ENCODE measurements at regions not wholly inside any gene's neighbourhood (a gene's known extent, or its start where the extent isn't known, plus 50 kb on each side); places are given as distances from the start of the nearest gene placed in this dataset.

GRCh38 chr18:75125382-75126331, 83.3 kb downstream of the PTGR3 start:
- peak; percentile 20 for TF ChIP-seq CTCF (IDR thresholded peaks at IDR 0.05; ENCODE audit: low read depth, low read length, missing control alignments)
- Histone ChIP-seq H3K4me3 (ENCODE audit: low read depth, low read length) (peak overlapping the region; percentile 15), H3K27me3 (replicated peaks) (no peaks in the 10 kb centered on the region), H3K27ac (no peak overlapping the region), H3K36me3 (replicated peaks) (no peaks in the 10 kb centered on the region)
- no peak for DNase-seq
- in situ Hi-C loops (cut with HindIII; ENCODE audit: low pct_ligation_motif_present, low sequenced_read_pairs): no loop called here

- H3K27ac ChIP-seq: no peak overlapping the region
- no peak overlapping the region for H3K4me3 ChIP-seq (ENCODE audit: low read depth, low read length)
- no peaks in the 10 kb centered on the region for H3K36me3 ChIP-seq (replicated peaks)
- H3K27me3 ChIP-seq (replicated peaks): no peaks in the 10 kb centered on the region
- in situ Hi-C loops (cut with HindIII; ENCODE audit: low pct_ligation_motif_present, low sequenced_read_pairs): no loop called here
- no peak for DNase-seq
- TF ChIP-seq CTCF (IDR thresholded peaks at IDR 0.05; ENCODE audit: low read depth, low read length, missing control alignments): no peak
Measured at GRCh38 chr18:75124991-75125381, 84.0 kb downstream of the PTGR3 start.

- in situ Hi-C loops (cut with HindIII; ENCODE audit: low pct_ligation_motif_present, low sequenced_read_pairs): no loop called here
- Histone ChIP-seq H3K27me3 (replicated peaks) (no peaks in the 10 kb centered on the region), H3K27ac (no peak overlapping the region), H3K36me3 (replicated peaks) (no peaks in the 10 kb centered on the region), H3K4me3 (ENCODE audit: low read depth, low read length) (no peak overlapping the region)
- no peak for DNase-seq
- no peak for TF ChIP-seq CTCF (IDR thresholded peaks at IDR 0.05; ENCODE audit: low read depth, low read length, missing control alignments)
Measured at GRCh38 chr18:75124551-75124950, 84.4 kb downstream of the PTGR3 start.

GRCh38 chr18:75123113-75123512, 85.8 kb downstream of the PTGR3 start:
- no peak overlapping the region for H3K27ac ChIP-seq
- in situ Hi-C loops (cut with HindIII; ENCODE audit: low pct_ligation_motif_present, low sequenced_read_pairs): no loop called here
- no peak for DNase-seq
- no peaks in the 10 kb centered on the region for H3K36me3 ChIP-seq (replicated peaks)
- H3K4me3 ChIP-seq (ENCODE audit: low read depth, low read length): no peak overlapping the region
- no peak for TF ChIP-seq CTCF (IDR thresholded peaks at IDR 0.05; ENCODE audit: low read depth, low read length, missing control alignments)
- no peaks in the 10 kb centered on the region for H3K27me3 ChIP-seq (replicated peaks)

- Histone ChIP-seq H3K27ac (no peak overlapping the region), H3K27me3 (replicated peaks) (no peaks in the 10 kb centered on the region), H3K36me3 (replicated peaks) (no peaks in the 10 kb centered on the region), H3K4me3 (ENCODE audit: low read depth, low read length) (no peak overlapping the region)
- DNase-seq: no peak
- TF ChIP-seq CTCF (IDR thresholded peaks at IDR 0.05; ENCODE audit: low read depth, low read length, missing control alignments): no peak
- in situ Hi-C loops (cut with HindIII; ENCODE audit: low pct_ligation_motif_present, low sequenced_read_pairs): no loop called here
Measured at GRCh38 chr18:75122334-75122958, 86.5 kb downstream of the PTGR3 start.
